ENCODE measurements at regions not wholly inside any gene's neighbourhood (a gene's known extent, or its start where the extent isn't known, plus 50 kb on each side); places are given as distances from the start of the nearest gene placed in this dataset.

GRCh38 chr4:152009031-152009670 is 248.3 kb upstream of the GATB start:
- Histone ChIP-seq H3K9me3 (ENCODE audit: control insufficient read depth, insufficient read depth, low read length) (no peaks in the 10 kb centered on the region), H3K9me2 (replicated peaks; ENCODE audit: control insufficient read depth, low read length) (no peaks in the 10 kb centered on the region), H3K4me1 (ENCODE audit: control insufficient read depth, low read length) (no peaks in the 10 kb centered on the region), H3K36me3 (ENCODE audit: control insufficient read depth, low read length) (no peaks in the 10 kb centered on the region), H4K20me1 (ENCODE audit: control insufficient read depth, insufficient read depth, low read depth, low read length) (no peaks in the 10 kb centered on the region), H3K27ac (ENCODE audit: low read depth, low read length) (no peak overlapping the region), H3K27me3 (ENCODE audit: control insufficient read depth, low read length) (0 out of 2 replicates have a peak, but pooled peaks cover 2% of the 10 kb centered on the region), H3K79me2 (ENCODE audit: control insufficient read depth, low read length) (no peaks in the 10 kb centered on the region), H3F3A (ENCODE audit: control insufficient read depth, insufficient read depth) (no peaks in the 10 kb centered on the region), H3K4me2 (ENCODE audit: low read length) (no peak overlapping the region), H3K4me3 (ENCODE audit: low read length) (no peak overlapping the region)
- TF ChIP-seq CTCF (IDR thresholded peaks at IDR 0.05; ENCODE audit: low read depth, low read length, poor library complexity, severe bottlenecking) (no peak), EZH2phosphoT487 (IDR thresholded peaks at IDR 0.05; ENCODE audit: borderline replicate concordance, low read length) (no peak)

GRCh38 chr4:152007111-152007510 is 246.3 kb upstream of the GATB start:
- Histone ChIP-seq H3K4me3 (ENCODE audit: low read length) (no peak overlapping the region), H3K27ac (ENCODE audit: low read depth, low read length) (no peak overlapping the region), H3K79me2 (ENCODE audit: control insufficient read depth, low read length) (no peaks in the 10 kb centered on the region), H3K36me3 (ENCODE audit: control insufficient read depth, low read length) (no peaks in the 10 kb centered on the region), H3K9me2 (replicated peaks; ENCODE audit: control insufficient read depth, low read length) (no peaks in the 10 kb centered on the region), H3K27me3 (ENCODE audit: control insufficient read depth, low read length) (0 out of 2 replicates have a peak, but pooled peaks cover 2% of the 10 kb centered on the region), H4K20me1 (ENCODE audit: control insufficient read depth, insufficient read depth, low read depth, low read length) (no peaks in the 10 kb centered on the region), H3K9me3 (ENCODE audit: control insufficient read depth, insufficient read depth, low read length) (no peaks in the 10 kb centered on the region), H3K4me1 (ENCODE audit: control insufficient read depth, low read length) (no peaks in the 10 kb centered on the region), H3K4me2 (ENCODE audit: low read length) (no peak overlapping the region), H3F3A (ENCODE audit: control insufficient read depth, insufficient read depth) (no peaks in the 10 kb centered on the region)
- no peak for TF ChIP-seq CTCF (IDR thresholded peaks at IDR 0.05; ENCODE audit: low read depth, low read length, poor library complexity, severe bottlenecking)
- TF ChIP-seq EZH2phosphoT487 (IDR thresholded peaks at IDR 0.05; ENCODE audit: borderline replicate concordance, low read length), result no peak

- Histone ChIP-seq H3K79me2 (ENCODE audit: control insufficient read depth, low read length) (no peaks in the 10 kb centered on the region), H3K27me3 (ENCODE audit: control insufficient read depth, low read length) (0 out of 2 replicates have a peak, but pooled peaks cover 2% of the 10 kb centered on the region), H3F3A (ENCODE audit: control insufficient read depth, insufficient read depth) (no peaks in the 10 kb centered on the region), H4K20me1 (ENCODE audit: control insufficient read depth, insufficient read depth, low read depth, low read length) (no peaks in the 10 kb centered on the region), H3K9me3 (ENCODE audit: control insufficient read depth, insufficient read depth, low read length) (no peaks in the 10 kb centered on the region), H3K4me1 (ENCODE audit: control insufficient read depth, low read length) (no peaks in the 10 kb centered on the region), H3K36me3 (ENCODE audit: control insufficient read depth, low read length) (no peaks in the 10 kb centered on the region), H3K4me3 (ENCODE audit: low read length) (no peak overlapping the region), H3K27ac (ENCODE audit: low read depth, low read length) (no peak overlapping the region), H3K4me2 (ENCODE audit: low read length) (no peak overlapping the region), H3K9me2 (replicated peaks; ENCODE audit: control insufficient read depth, low read length) (no peaks in the 10 kb centered on the region)
- TF ChIP-seq EZH2phosphoT487 (IDR thresholded peaks at IDR 0.05; ENCODE audit: borderline replicate concordance, low read length), result no peak
- TF ChIP-seq CTCF (IDR thresholded peaks at IDR 0.05; ENCODE audit: low read depth, low read length, poor library complexity, severe bottlenecking), result no peak
Measured at GRCh38 chr4:152004801-152005200, 244.0 kb upstream of the GATB start.

Measured in DOHH2 (cell line).